HEK293 (cell line): ENCODE measurements at regions not wholly inside any gene's neighbourhood (a gene's known extent, or its start where the extent isn't known, plus 50 kb on each side); places are given as distances from the start of the nearest gene placed in this dataset.

Experiments used
- CTCF ChIA-PET: fragments of 350-600 bp; formaldehyde crosslinking; extraction: SDS; loops from one replicate; lab custom pipeline; 2021; ENCODE audit warnings: antibody characterized with exemption; lab: Yijun Ruan, JAX
- POLR2A ChIA-PET: fragments of 300-600 bp; formaldehyde crosslinking; extraction: SDS; loops from one replicate; lab custom pipeline; 2020; ENCODE audit warnings: antibody characterized with exemption, inconsistent platforms; lab: Yijun Ruan, JAX
- H3K27ac ChIP-seq: fragments of 200-500 bp; sonication (Bioruptor generic); 2 replicates; pipeline ENCODE4 v1.5.1; 2014; ENCODE audit warnings: low read depth, low read length, control low read depth, inconsistent platforms; ENCODE audit errors: extremely low read depth
- H3K36me3 ChIP-seq, 2 experiments: fragments of 200-500 bp in 1 of 2; sonication (Bioruptor generic) in 1 of 2; 1 replicate in 1 of 2; 2 replicates in 1 of 2; pipeline ENCODE4 v1.5.1; 2014 to 2017; ENCODE audit warnings: inconsistent platforms in 2 of 2, low read length in 2 of 2; ENCODE audit not compliant: control insufficient read depth in 2 of 2, insufficient read depth in 1 of 2
- H3K4me1 ChIP-seq: fragments of 200-500 bp; sonication (Bioruptor generic); 2 replicates; pipeline ENCODE4 v1.5.1; 2014; ENCODE audit warnings: mild to moderate bottlenecking, low read length, inconsistent platforms; ENCODE audit not compliant: control insufficient read depth, insufficient read depth
- H3K4me3 ChIP-seq: 2 replicates; pipeline ENCODE4 v1.5.1; 2011; ENCODE audit warnings: low read depth, mild to moderate bottlenecking, control low read depth, low read length, moderate library complexity
- H3K9me3 ChIP-seq: fragments of 200-500 bp; sonication (Bioruptor generic); 2 replicates; pipeline ENCODE4 v1.5.1; 2014; ENCODE audit warnings: low read depth, low read length, inconsistent platforms; ENCODE audit not compliant: control insufficient read depth, insufficient read depth
- EGR2 ChIP-seq: fragments of 450-650 bp; formaldehyde crosslinking; IDR thresholded peaks from 2 replicates; pipeline ENCODE4 v1.5.1; 2016; ENCODE audit warnings: low read depth, missing biosample characterization, missing genetic modification characterization
- HIC1 ChIP-seq: fragments of 450-650 bp; formaldehyde crosslinking; IDR thresholded peaks from 2 replicates; pipeline ENCODE4 v1.5.1; 2016; ENCODE audit warnings: missing biosample characterization, missing genetic modification characterization
- OSR2 ChIP-seq: fragments of 450-650 bp; formaldehyde crosslinking; IDR thresholded peaks from 2 replicates; pipeline ENCODE4 v1.5.1; 2016; ENCODE audit warnings: missing biosample characterization, missing genetic modification characterization
- PRDM4 ChIP-seq: fragments of 450-650 bp; formaldehyde crosslinking; IDR thresholded peaks from 2 replicates; pipeline ENCODE4 v1.5.1; 2017; ENCODE audit warnings: missing biosample characterization, missing genetic modification characterization
- TCF7L2 ChIP-seq: IDR thresholded peaks from 2 replicates; pipeline ENCODE4 v1.6.1; 2011; ENCODE audit warnings: low read depth, mild to moderate bottlenecking, inconsistent platforms, low read length, moderate library complexity, borderline replicate concordance
- ZNF169 ChIP-seq: fragments of 450-650 bp; formaldehyde crosslinking; IDR thresholded peaks from 2 replicates; pipeline ENCODE4 v1.5.1; 2016; ENCODE audit warnings: missing biosample characterization, missing genetic modification characterization
- ZNF324 ChIP-seq: fragments of 450-650 bp; formaldehyde crosslinking; IDR thresholded peaks from 2 replicates; pipeline ENCODE4 v1.5.1; 2016; ENCODE audit warnings: missing biosample characterization, missing genetic modification characterization
- ZNF501 ChIP-seq: fragments of 450-650 bp; formaldehyde crosslinking; IDR thresholded peaks from 2 replicates; pipeline ENCODE4 v1.5.1; 2016; ENCODE audit warnings: missing biosample characterization, missing genetic modification characterization
- ZNF707 ChIP-seq: fragments of 450-650 bp; formaldehyde crosslinking; IDR thresholded peaks from 2 replicates; pipeline ENCODE4 v1.5.1; 2016; ENCODE audit warnings: missing biosample characterization, missing genetic modification characterization
- ZNF768 ChIP-seq: fragments of 450-650 bp; formaldehyde crosslinking; IDR thresholded peaks from 2 replicates; pipeline ENCODE4 v1.5.1; 2018; ENCODE audit warnings: missing biosample characterization, mild to moderate bottlenecking, missing genetic modification characterization
- ZNF830 ChIP-seq: fragments of 450-650 bp; IDR thresholded peaks from 2 replicates; pipeline ENCODE4 v1.5.0; 2018; ENCODE audit warnings: missing biosample characterization, missing genetic modification characterization, low read depth, mild to moderate bottlenecking, moderate library complexity
- TF ChIP-seq, protein P1 (sequence below): fragments of 450-650 bp; formaldehyde crosslinking; IDR thresholded peaks from 2 replicates; pipeline ENCODE4 v1.5.1; 2016; ENCODE audit warnings: missing biosample characterization, missing genetic modification characterization, borderline replicate concordance
- TF ChIP-seq, protein P2 (sequence below): fragments of 450-650 bp; formaldehyde crosslinking; IDR thresholded peaks from 2 replicates; pipeline ENCODE4 v1.5.1; 2016; ENCODE audit warnings: missing biosample characterization, missing genetic modification characterization

DNA sequence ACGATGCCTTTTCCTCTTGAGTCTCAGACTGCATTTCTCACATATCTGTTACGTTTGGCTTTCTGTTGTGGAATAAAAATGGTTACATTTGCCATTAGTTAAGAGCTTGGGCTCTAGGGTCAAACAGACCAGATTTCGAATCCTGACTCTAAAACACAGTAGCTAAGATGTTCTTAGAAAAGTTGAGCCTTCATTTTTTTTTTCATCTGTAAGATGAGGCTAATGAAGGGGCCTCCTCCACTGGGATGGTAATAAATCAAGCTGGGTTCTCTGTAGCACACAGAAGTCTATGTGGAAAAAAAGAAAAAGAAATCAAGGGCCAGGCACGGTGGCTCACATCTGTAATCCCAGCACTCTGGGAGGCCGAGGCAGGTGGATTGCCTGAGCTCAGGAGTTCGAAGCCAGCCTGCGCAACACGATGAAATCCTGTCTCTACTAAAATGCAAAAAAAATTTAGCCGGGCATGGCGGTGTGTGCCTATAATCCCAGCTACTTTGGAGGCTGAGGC lies 49.9 kb upstream of the CAPRIN1 start:
- Histone ChIP-seq H3K9me3 (no peaks in the 10 kb centered on the region), H3K4me3 (no peak overlapping the region), H3K36me3 (no peaks in the 10 kb centered on the region), H3K4me1 (no peaks in the 10 kb centered on the region), H3K27ac (no peak overlapping the region)
- POLR2A ChIA-PET: interaction anchor here (0.9 kb wide), 1 partner anchor 104 kb away, joined by 3 read pairs; the partner anchor contains the start of gene NAT10
- TF ChIP-seq, protein P1, sequence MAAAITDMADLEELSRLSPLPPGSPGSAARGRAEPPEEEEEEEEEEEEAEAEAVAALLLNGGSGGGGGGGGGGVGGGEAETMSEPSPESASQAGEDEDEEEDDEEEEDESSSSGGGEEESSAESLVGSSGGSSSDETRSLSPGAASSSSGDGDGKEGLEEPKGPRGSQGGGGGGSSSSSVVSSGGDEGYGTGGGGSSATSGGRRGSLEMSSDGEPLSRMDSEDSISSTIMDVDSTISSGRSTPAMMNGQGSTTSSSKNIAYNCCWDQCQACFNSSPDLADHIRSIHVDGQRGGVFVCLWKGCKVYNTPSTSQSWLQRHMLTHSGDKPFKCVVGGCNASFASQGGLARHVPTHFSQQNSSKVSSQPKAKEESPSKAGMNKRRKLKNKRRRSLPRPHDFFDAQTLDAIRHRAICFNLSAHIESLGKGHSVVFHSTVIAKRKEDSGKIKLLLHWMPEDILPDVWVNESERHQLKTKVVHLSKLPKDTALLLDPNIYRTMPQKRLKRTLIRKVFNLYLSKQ: no peak
- no peak for TF ChIP-seq ZNF830
- TF ChIP-seq HIC1 (tag by site-specific recombination): no peak
- TF ChIP-seq, protein P2, sequence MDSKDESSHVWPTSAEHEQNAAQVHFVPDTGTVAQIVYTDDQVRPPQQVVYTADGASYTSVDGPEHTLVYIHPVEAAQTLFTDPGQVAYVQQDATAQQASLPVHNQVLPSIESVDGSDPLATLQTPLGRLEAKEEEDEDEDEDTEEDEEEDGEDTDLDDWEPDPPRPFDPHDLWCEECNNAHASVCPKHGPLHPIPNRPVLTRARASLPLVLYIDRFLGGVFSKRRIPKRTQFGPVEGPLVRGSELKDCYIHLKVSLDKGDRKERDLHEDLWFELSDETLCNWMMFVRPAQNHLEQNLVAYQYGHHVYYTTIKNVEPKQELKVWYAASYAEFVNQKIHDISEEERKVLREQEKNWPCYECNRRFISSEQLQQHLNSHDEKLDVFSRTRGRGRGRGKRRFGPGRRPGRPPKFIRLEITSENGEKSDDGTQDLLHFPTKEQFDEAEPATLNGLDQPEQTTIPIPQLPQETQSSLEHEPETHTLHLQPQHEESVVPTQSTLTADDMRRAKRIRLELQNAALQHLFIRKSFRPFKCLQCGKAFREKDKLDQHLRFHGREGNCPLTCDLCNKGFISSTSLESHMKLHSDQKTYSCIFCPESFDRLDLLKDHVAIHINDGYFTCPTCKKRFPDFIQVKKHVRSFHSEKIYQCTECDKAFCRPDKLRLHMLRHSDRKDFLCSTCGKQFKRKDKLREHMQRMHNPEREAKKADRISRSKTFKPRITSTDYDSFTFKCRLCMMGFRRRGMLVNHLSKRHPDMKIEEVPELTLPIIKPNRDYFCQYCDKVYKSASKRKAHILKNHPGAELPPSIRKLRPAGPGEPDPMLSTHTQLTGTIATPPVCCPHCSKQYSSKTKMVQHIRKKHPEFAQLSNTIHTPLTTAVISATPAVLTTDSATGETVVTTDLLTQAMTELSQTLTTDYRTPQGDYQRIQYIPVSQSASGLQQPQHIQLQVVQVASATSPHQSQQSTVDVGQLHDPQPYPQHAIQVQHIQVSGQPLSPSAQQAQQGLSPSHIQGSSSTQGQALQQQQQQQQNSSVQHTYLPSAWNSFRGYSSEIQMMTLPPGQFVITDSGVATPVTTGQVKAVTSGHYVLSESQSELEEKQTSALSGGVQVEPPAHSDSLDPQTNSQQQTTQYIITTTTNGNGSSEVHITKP (tag by site-specific recombination): no peak
- no peak for TF ChIP-seq PRDM4
- no peak for TF ChIP-seq EGR2
- TF ChIP-seq TCF7L2: no peak
- CTCF ChIA-PET: interaction anchor here (0.9 to 6.5 kb wide), 3 partner anchors 13 to 157 kb away, joined by 3 to 47 read pairs (median 3); no protein-coding TSS in a partner anchor

DNA sequence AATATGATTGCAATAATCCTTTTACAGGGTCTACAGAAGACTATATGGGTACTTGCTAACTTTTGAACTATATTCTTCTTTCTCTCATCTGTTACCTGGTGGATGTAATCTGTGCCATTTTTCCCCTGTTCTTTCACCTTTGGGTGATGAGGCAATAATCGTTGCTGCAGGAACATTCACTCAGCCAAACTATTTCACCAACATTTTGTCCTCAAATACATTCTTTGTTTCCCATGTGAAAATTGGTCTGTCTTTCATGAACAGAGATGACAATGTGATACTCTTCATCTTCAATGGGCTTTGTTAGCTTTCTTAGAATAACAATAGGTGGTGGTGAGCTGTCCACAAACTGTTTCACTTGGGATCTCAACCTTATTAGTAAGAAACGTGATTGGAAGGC lies 52.1 kb upstream of the CAPRIN1 start:
- CTCF ChIA-PET: interaction anchor here (0.6 to 6.5 kb wide), 5 partner anchors 11 to 535 kb away, joined by 3 to 47 read pairs (median 5); partner anchors contain the start of gene CAPRIN1
- TF ChIP-seq OSR2 (tag by site-specific recombination) (no peak), ZNF324 (no peak), PRDM4 (no peak), ZNF501 (tag by site-specific recombination) (no peak), ZNF707 (tag by site-specific recombination) (no peak), ZNF169 (tag by site-specific recombination) (no peak), ZNF768 (tag by site-specific recombination) (no peak)

More for the DNA sequence above, 52.1 kb upstream of the CAPRIN1 start:
- no peaks in the 10 kb centered on the region for H3K36me3 ChIP-seq
- POLR2A ChIA-PET: no interaction called here
- H3K27ac ChIP-seq: no peak overlapping the region
- H3K4me3 ChIP-seq: no peak overlapping the region
- no peaks in the 10 kb centered on the region for H3K9me3 ChIP-seq
- no peaks in the 10 kb centered on the region for H3K4me1 ChIP-seq
